ENCODE measurements at regions not wholly inside any gene's neighbourhood (a gene's known extent, or its start where the extent isn't known, plus 50 kb on each side); places are given as distances from the start of the nearest gene placed in this dataset.

DNA sequence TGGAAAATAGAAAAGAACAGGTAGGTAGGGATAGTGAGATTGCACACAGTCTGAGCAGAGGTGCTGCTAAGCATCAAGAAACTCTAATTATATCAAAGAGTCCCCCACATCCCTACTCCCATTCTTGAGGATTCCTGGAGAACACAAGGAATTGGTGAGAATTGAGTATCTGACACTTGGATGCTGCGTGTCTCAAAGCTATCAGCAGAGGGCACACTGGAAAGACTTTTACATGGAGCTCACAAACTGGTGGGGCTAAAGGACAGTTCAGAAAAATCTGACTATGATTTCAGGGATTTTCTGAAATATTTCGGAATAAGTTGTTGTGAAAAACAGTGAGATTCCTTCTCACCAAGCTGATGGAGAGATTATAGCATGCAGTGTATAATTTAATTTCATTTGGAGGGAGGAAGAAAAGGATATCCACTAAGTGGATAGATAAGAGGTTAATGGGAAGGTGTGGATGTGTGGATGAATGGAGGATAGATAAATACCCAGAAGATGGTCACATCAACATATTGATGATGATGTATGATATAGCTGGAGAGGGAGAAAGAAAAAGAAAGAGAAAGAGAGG is 215.4 kb upstream of the DEFB112 start:
- no peak overlapping the region for H2BK15ac ChIP-seq (replicated peaks; ENCODE audit: low read depth)
- no peaks in the 10 kb centered on the region for H3K36me3 ChIP-seq (ENCODE audit: control insufficient read depth, insufficient read depth, low read length)
- no peak overlapping the region for H3K4me3 ChIP-seq (ENCODE audit: low read length)
- H2BK120ac ChIP-seq (ENCODE audit: low read depth, low read length) = no peak overlapping the region
- H3K79me1 ChIP-seq (ENCODE audit: low read length) = no peaks in the 10 kb centered on the region
- no peak overlapping the region for H2AK5ac ChIP-seq (ENCODE audit: low read length)
- no peak overlapping the region for H3K18ac ChIP-seq (ENCODE audit: low read length)
- H2BK5ac ChIP-seq (ENCODE audit: low read length) = no peak overlapping the region
- H3K4ac ChIP-seq (ENCODE audit: low read depth, low read length) = no peak overlapping the region
- H3K9ac ChIP-seq (ENCODE audit: low read length) = no peak overlapping the region
- no peaks in the 10 kb centered on the region for H3K27me3 ChIP-seq (ENCODE audit: insufficient read depth, low read length, poor library complexity)
- DNase-seq = peak; percentile 57
- no peak overlapping the region for H3K23ac ChIP-seq (ENCODE audit: low read length)
- no CpG with 5 or more reads among the region's 2 CpGs for WGBS (ENCODE audit: extremely low coverage, insufficient coverage, low lambda C conversion rate)
- H3K56ac ChIP-seq (ENCODE audit: low read length) = no peak overlapping the region
- no peak overlapping the region for H4K8ac ChIP-seq (ENCODE audit: low read depth, low read length)
- H3K4me2 ChIP-seq (ENCODE audit: low read length) = no peak overlapping the region
- H3K79me2 ChIP-seq (ENCODE audit: control insufficient read depth, insufficient read depth, low read length) = no peaks in the 10 kb centered on the region
- no peak overlapping the region for H4K5ac ChIP-seq (ENCODE audit: low read length)
- no peaks in the 10 kb centered on the region for H3K4me1 ChIP-seq (ENCODE audit: control insufficient read depth, low read depth, low read length)
- H3K27ac ChIP-seq (ENCODE audit: low read depth, low read length) = no peak overlapping the region

DNA sequence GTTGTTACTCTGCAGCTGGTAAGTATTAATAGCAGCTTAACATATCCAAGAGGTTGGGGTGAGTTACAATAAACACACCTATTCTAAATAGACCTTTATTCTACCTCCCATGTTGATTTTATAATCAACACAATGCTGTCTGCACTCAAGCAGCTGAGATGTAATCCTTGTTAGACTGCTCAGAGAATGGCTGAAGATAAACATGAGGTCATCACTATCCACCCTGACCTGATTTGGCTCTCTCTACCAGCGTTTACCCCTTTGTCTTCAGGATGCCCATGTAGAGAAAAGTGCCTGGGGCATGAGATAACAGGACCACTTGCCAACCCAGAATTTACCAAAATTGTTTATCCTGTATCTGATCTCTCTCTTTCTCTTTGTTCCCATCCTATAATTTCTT is 220.7 kb upstream of the DEFB112 start:
- no peak overlapping the region for H3K4me2 ChIP-seq (ENCODE audit: low read length)
- no peaks in the 10 kb centered on the region for H3K79me2 ChIP-seq (ENCODE audit: control insufficient read depth, insufficient read depth, low read length)
- H3K4ac ChIP-seq (ENCODE audit: low read depth, low read length) = no peak overlapping the region
- no peaks in the 10 kb centered on the region for H3K36me3 ChIP-seq (ENCODE audit: control insufficient read depth, insufficient read depth, low read length)
- no peak overlapping the region for H3K9ac ChIP-seq (ENCODE audit: low read length)
- H3K4me1 ChIP-seq (ENCODE audit: control insufficient read depth, low read depth, low read length) = no peaks in the 10 kb centered on the region
- no peaks in the 10 kb centered on the region for H3K79me1 ChIP-seq (ENCODE audit: low read length)
- no CpG with 5 or more reads among the region's 1 CpG for WGBS (ENCODE audit: extremely low coverage, insufficient coverage, low lambda C conversion rate)
- no peak overlapping the region for H3K56ac ChIP-seq (ENCODE audit: low read length)
- no peak overlapping the region for H3K23ac ChIP-seq (ENCODE audit: low read length)
- no peak overlapping the region for H2BK5ac ChIP-seq (ENCODE audit: low read length)
- H4K8ac ChIP-seq (ENCODE audit: low read depth, low read length) = no peak overlapping the region
- H4K5ac ChIP-seq (ENCODE audit: low read length) = no peak overlapping the region
- no peak overlapping the region for H3K27ac ChIP-seq (ENCODE audit: low read depth, low read length)
- no peaks in the 10 kb centered on the region for H3K27me3 ChIP-seq (ENCODE audit: insufficient read depth, low read length, poor library complexity)
- peak; percentile 40 for DNase-seq
- H2BK120ac ChIP-seq (ENCODE audit: low read depth, low read length) = no peak overlapping the region
- no peak overlapping the region for H2AK5ac ChIP-seq (ENCODE audit: low read length)
- no peak overlapping the region for H3K4me3 ChIP-seq (ENCODE audit: low read length)
- no peak overlapping the region for H3K18ac ChIP-seq (ENCODE audit: low read length)
- H2BK15ac ChIP-seq (replicated peaks; ENCODE audit: low read depth) = no peak overlapping the region

DNA sequence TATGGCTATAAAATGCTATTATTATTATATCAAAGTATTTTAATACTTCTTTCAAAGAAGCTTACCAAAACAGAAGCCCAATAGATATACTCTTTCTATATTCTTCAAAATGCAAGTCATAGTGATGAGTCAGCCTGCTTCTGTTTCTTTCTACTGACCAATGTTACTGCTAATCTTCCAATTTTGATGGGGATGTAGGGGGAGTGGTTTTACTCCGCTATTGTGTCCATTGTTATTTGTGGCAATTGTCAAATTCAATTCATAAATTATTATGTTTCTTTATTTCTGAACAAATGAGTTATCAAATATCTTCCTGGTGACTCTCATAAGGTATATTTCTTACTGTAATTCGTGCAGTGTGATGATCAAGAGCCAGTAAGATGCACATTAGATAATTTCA is 221.5 kb upstream of the DEFB112 start:
- H2BK15ac ChIP-seq (replicated peaks; ENCODE audit: low read depth) = no peak overlapping the region
- no peak overlapping the region for H4K8ac ChIP-seq (ENCODE audit: low read depth, low read length)
- H3K36me3 ChIP-seq (ENCODE audit: control insufficient read depth, insufficient read depth, low read length) = no peaks in the 10 kb centered on the region
- no peak overlapping the region for H3K4me3 ChIP-seq (ENCODE audit: low read length)
- no peak overlapping the region for H3K4ac ChIP-seq (ENCODE audit: low read depth, low read length)
- H4K5ac ChIP-seq (ENCODE audit: low read length) = no peak overlapping the region
- no peaks in the 10 kb centered on the region for H3K27me3 ChIP-seq (ENCODE audit: insufficient read depth, low read length, poor library complexity)
- H3K79me2 ChIP-seq (ENCODE audit: control insufficient read depth, insufficient read depth, low read length) = no peaks in the 10 kb centered on the region
- peak; percentile 18 for DNase-seq
- no CpG with 5 or more reads among the region's 2 CpGs for WGBS (ENCODE audit: extremely low coverage, insufficient coverage, low lambda C conversion rate)
- H3K56ac ChIP-seq (ENCODE audit: low read length) = no peak overlapping the region
- no peak overlapping the region for H3K4me2 ChIP-seq (ENCODE audit: low read length)
- no peak overlapping the region for H2AK5ac ChIP-seq (ENCODE audit: low read length)
- no peak overlapping the region for H2BK5ac ChIP-seq (ENCODE audit: low read length)
- no peak overlapping the region for H3K23ac ChIP-seq (ENCODE audit: low read length)
- H3K79me1 ChIP-seq (ENCODE audit: low read length) = no peaks in the 10 kb centered on the region
- H3K27ac ChIP-seq (ENCODE audit: low read depth, low read length) = no peak overlapping the region
- H3K9ac ChIP-seq (ENCODE audit: low read length) = no peak overlapping the region
- H2BK120ac ChIP-seq (ENCODE audit: low read depth, low read length) = no peak overlapping the region
- H3K4me1 ChIP-seq (ENCODE audit: control insufficient read depth, low read depth, low read length) = no peaks in the 10 kb centered on the region
- H3K18ac ChIP-seq (ENCODE audit: low read length) = no peak overlapping the region

DNA sequence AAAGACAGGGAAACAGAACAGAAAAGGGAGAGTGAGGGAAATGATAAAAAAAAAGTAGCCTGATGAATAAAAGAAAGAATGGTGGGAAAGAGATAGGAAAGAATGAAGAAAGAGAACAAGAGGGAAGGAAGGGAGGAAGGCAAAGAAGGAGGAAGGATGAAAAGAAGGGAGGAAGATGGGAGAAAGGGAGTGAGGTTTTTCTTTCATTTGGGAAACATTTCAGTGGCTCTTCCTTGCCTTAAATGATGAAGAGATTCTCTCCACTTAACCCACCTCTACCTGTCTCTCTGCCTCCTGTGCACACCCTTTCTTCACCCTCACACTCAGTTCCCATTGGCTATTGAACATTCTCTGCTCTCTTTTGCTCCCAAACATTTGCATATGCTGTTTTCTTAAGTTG is 222.1 kb upstream of the DEFB112 start:
- Histone ChIP-seq H4K8ac (ENCODE audit: low read depth, low read length) (no peak overlapping the region), H3K79me2 (ENCODE audit: control insufficient read depth, insufficient read depth, low read length) (no peaks in the 10 kb centered on the region), H2AK5ac (ENCODE audit: low read length) (no peak overlapping the region), H3K27me3 (ENCODE audit: insufficient read depth, low read length, poor library complexity) (no peaks in the 10 kb centered on the region), H3K4me1 (ENCODE audit: control insufficient read depth, low read depth, low read length) (no peaks in the 10 kb centered on the region), H3K4me2 (ENCODE audit: low read length) (no peak overlapping the region), H2BK120ac (ENCODE audit: low read depth, low read length) (no peak overlapping the region), H3K9ac (ENCODE audit: low read length) (no peak overlapping the region), H3K23ac (ENCODE audit: low read length) (no peak overlapping the region), H3K56ac (ENCODE audit: low read length) (no peak overlapping the region), H3K4me3 (ENCODE audit: low read length) (no peak overlapping the region), H4K5ac (ENCODE audit: low read length) (no peak overlapping the region), H2BK15ac (replicated peaks; ENCODE audit: low read depth) (no peak overlapping the region), H2BK5ac (ENCODE audit: low read length) (no peak overlapping the region), H3K36me3 (ENCODE audit: control insufficient read depth, insufficient read depth, low read length) (no peaks in the 10 kb centered on the region), H3K4ac (ENCODE audit: low read depth, low read length) (no peak overlapping the region), H3K79me1 (ENCODE audit: low read length) (no peaks in the 10 kb centered on the region), H3K18ac (ENCODE audit: low read length) (no peak overlapping the region), H3K27ac (ENCODE audit: low read depth, low read length) (no peak overlapping the region)
- DNase-seq = no peak

DNA sequence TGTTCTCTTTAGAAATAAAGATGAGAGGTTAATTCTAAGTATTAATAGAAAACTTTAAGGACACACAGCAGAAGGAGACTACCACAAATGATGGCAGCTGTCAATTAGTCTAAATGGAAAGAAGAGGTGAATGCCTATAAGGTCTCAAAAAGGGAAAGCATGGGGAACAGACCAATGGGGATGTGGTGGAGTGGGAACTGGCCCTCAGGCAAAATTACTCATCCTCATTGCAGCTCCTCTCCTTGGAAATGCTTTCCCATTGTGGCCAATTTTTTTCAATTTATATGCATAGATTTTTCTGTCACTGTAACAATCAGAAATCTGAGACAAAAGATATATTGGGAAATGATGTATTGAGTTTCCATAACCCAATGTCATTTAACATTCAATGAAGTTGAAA is 222.9 kb upstream of the DEFB112 start:
- no peak overlapping the region for H2AK5ac ChIP-seq (ENCODE audit: low read length)
- no peaks in the 10 kb centered on the region for H3K4me1 ChIP-seq (ENCODE audit: control insufficient read depth, low read depth, low read length)
- no peak overlapping the region for H2BK120ac ChIP-seq (ENCODE audit: low read depth, low read length)
- no peak overlapping the region for H3K23ac ChIP-seq (ENCODE audit: low read length)
- H3K4me3 ChIP-seq (ENCODE audit: low read length) = no peak overlapping the region
- H2BK15ac ChIP-seq (replicated peaks; ENCODE audit: low read depth) = no peak overlapping the region
- H3K27me3 ChIP-seq (ENCODE audit: insufficient read depth, low read length, poor library complexity) = no peaks in the 10 kb centered on the region
- H3K27ac ChIP-seq (ENCODE audit: low read depth, low read length) = no peak overlapping the region
- no peak overlapping the region for H2BK5ac ChIP-seq (ENCODE audit: low read length)
- no peaks in the 10 kb centered on the region for H3K79me2 ChIP-seq (ENCODE audit: control insufficient read depth, insufficient read depth, low read length)
- no peak overlapping the region for H3K18ac ChIP-seq (ENCODE audit: low read length)
- H3K4ac ChIP-seq (ENCODE audit: low read depth, low read length) = no peak overlapping the region
- no peak overlapping the region for H3K4me2 ChIP-seq (ENCODE audit: low read length)
- H4K8ac ChIP-seq (ENCODE audit: low read depth, low read length) = no peak overlapping the region
- no peaks in the 10 kb centered on the region for H3K79me1 ChIP-seq (ENCODE audit: low read length)
- H3K36me3 ChIP-seq (ENCODE audit: control insufficient read depth, insufficient read depth, low read length) = no peaks in the 10 kb centered on the region
- no peak overlapping the region for H3K9ac ChIP-seq (ENCODE audit: low read length)
- DNase-seq = peak; percentile 44
- H3K56ac ChIP-seq (ENCODE audit: low read length) = no peak overlapping the region
- no peak overlapping the region for H4K5ac ChIP-seq (ENCODE audit: low read length)

DNA sequence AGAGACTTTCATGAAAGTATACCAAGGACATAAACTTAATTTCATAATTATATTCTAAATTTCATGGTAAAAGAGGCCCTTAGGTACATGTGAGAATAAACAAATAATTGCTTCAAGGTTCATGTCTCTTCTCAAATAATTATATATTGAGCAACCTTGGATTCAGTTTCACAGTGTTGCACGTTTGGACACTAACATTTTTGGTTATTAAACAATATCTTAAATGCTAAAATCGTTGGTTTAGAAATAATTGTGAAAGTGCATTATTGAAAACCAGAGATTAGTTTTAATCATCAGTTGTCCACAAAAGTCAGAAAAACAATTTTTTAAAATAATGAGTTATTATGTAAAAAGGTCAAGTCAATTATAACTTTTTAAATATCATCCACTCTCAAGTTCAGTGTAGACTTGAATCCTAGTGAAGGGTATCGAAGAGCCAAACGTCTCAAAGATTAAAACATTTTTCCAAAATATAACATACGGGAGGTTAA is 227.1 kb upstream of the DEFB112 start:
- WGBS (ENCODE audit: extremely low coverage, insufficient coverage, low lambda C conversion rate) = no CpG with 5 or more reads among the region's 5 CpGs
- H3K56ac ChIP-seq (ENCODE audit: low read length) = no peak overlapping the region

More for the DNA sequence above, 227.1 kb upstream of the DEFB112 start:
- Histone ChIP-seq H2BK120ac (ENCODE audit: low read depth, low read length) (no peak overlapping the region), H3K27me3 (ENCODE audit: insufficient read depth, low read length, poor library complexity) (no peaks in the 10 kb centered on the region), H2BK5ac (ENCODE audit: low read length) (no peak overlapping the region), H3K36me3 (ENCODE audit: control insufficient read depth, insufficient read depth, low read length) (no peaks in the 10 kb centered on the region), H3K79me1 (ENCODE audit: low read length) (no peaks in the 10 kb centered on the region), H3K79me2 (ENCODE audit: control insufficient read depth, insufficient read depth, low read length) (no peaks in the 10 kb centered on the region), H3K4me3 (ENCODE audit: low read length) (no peak overlapping the region), H3K4ac (ENCODE audit: low read depth, low read length) (no peak overlapping the region), H3K18ac (ENCODE audit: low read length) (no peak overlapping the region), H4K5ac (ENCODE audit: low read length) (no peak overlapping the region), H3K4me1 (ENCODE audit: control insufficient read depth, low read depth, low read length) (no peaks in the 10 kb centered on the region), H4K8ac (ENCODE audit: low read depth, low read length) (no peak overlapping the region), H3K23ac (ENCODE audit: low read length) (no peak overlapping the region), H2BK15ac (replicated peaks; ENCODE audit: low read depth) (no peak overlapping the region), H3K27ac (ENCODE audit: low read depth, low read length) (no peak overlapping the region), H2AK5ac (ENCODE audit: low read length) (no peak overlapping the region), H3K9ac (ENCODE audit: low read length) (no peak overlapping the region), H3K4me2 (ENCODE audit: low read length) (no peak overlapping the region)
- no peak for DNase-seq

All from mesendoderm (in vitro differentiated cells).